Suppressor macrophage treated with lipopolysaccharide for 4 hours (primary cell): ENCODE measurements at regions not wholly inside any gene's neighbourhood (a gene's known extent, or its start where the extent isn't known, plus 50 kb on each side); places are given as distances from the start of the nearest gene placed in this dataset.
"Not testable (repeated sequence)": the region's sequence is repeated elsewhere in the genome, so short reads cannot be mapped to it uniquely, and the experiment has no call there.

Source experiments
- DNase-seq: peaks from one replicate; pipeline ENCODE4 v3.0.0-alpha.2; 2020

- DNase-seq, result not testable (repeated sequence)
Observed at GRCh38 chr3:32042867-32043266, 61.3 kb downstream of the ZNF860 start.

GRCh38 chr3:32045091-32045915 lies 61.1 kb upstream of the GPD1L start:
- DNase-seq, result no peak

GRCh38 chr3:32046102-32046501 lies 60.3 kb upstream of the GPD1L start:
- DNase-seq, result no peak

- DNase-seq, result peak; percentile 15
Observed at GRCh38 chr3:32048487-32049182, 57.8 kb upstream of the GPD1L start.

GRCh38 chr3:32049916-32050315 lies 56.5 kb upstream of the GPD1L start:
- no peak for DNase-seq

- not testable (repeated sequence) for DNase-seq
Observed at GRCh38 chr3:32052230-32052629, 54.2 kb upstream of the GPD1L start.

- not testable (repeated sequence) for DNase-seq
Observed at GRCh38 chr3:32052851-32053250, 53.6 kb upstream of the GPD1L start.

GRCh38 chr3:32056559-32057290 lies 49.7 kb upstream of the GPD1L start:
- no peak for DNase-seq
